ENCODE measurements at regions not wholly inside any gene's neighbourhood (a gene's known extent, or its start where the extent isn't known, plus 50 kb on each side); places are given as distances from the start of the nearest gene placed in this dataset.

- intact Hi-C loops (cut with DNase I; ENCODE audit: low total_unique reads): no loop called here
- no peak overlapping the region for H3K27ac ChIP-seq
- H3K4me1 ChIP-seq: no peaks in the 10 kb centered on the region
- H3K9me3 ChIP-seq: no peaks in the 10 kb centered on the region
- no peak for TF ChIP-seq POLR2A (IDR thresholded peaks at IDR 0.05)
- TF ChIP-seq CTCF (IDR thresholded peaks at IDR 0.05): no peak
- no peaks in the 10 kb centered on the region for H3K27me3 ChIP-seq
- DNase-seq: no peak
- H3K36me3 ChIP-seq: no peaks in the 10 kb centered on the region
- H3K4me3 ChIP-seq: no peak overlapping the region
Measured at GRCh38 chr2:64722291-64723044, 68.8 kb upstream of the SERTAD2 start.

GRCh38 chr2:64727013-64727767, 73.5 kb upstream of the SERTAD2 start:
- peak overlapping the region in 1 of 2 donors; percentile 30 for H3K27ac ChIP-seq
- intact Hi-C loops (cut with DNase I; ENCODE audit: low total_unique reads): no loop called here
- H3K9me3 ChIP-seq: no peaks in the 10 kb centered on the region

GRCh38 chr2:64727843-64728463, 74.2 kb upstream of the SERTAD2 start:
- no peaks in the 10 kb centered on the region for H3K27me3 ChIP-seq
- TF ChIP-seq POLR2A (IDR thresholded peaks at IDR 0.05) (no peak), CTCF (IDR thresholded peaks at IDR 0.05) (no peak)
- H3K36me3 ChIP-seq: no peaks in the 10 kb centered on the region
- no peak for DNase-seq
- intact Hi-C loops (cut with DNase I; ENCODE audit: low total_unique reads): no loop called here
- peak overlapping the region in 1 of 2 donors; percentile 30 for H3K27ac ChIP-seq
- no peaks in the 10 kb centered on the region for H3K9me3 ChIP-seq
- no peak overlapping the region for H3K4me3 ChIP-seq
- no peaks in the 10 kb centered on the region for H3K4me1 ChIP-seq

More at GRCh38 chr2:64727013-64727767, 73.5 kb upstream of the SERTAD2 start:
- Histone ChIP-seq H3K4me3 (no peak overlapping the region), H3K4me1 (no peaks in the 10 kb centered on the region), H3K27me3 (no peaks in the 10 kb centered on the region), H3K36me3 (no peaks in the 10 kb centered on the region)
- no peak for TF ChIP-seq CTCF (IDR thresholded peaks at IDR 0.05)
- no peak for TF ChIP-seq POLR2A (IDR thresholded peaks at IDR 0.05)
- no peak for DNase-seq

GRCh38 chr2:64730551-64731262, 77.0 kb upstream of the SERTAD2 start:
- Histone ChIP-seq H3K4me3 (peak overlapping the region; percentile 10 to 18), H3K9me3 (no peaks in the 10 kb centered on the region), H3K27me3 (no peaks in the 10 kb centered on the region), H3K36me3 (no peaks in the 10 kb centered on the region), H3K4me1 (no peaks in the 10 kb centered on the region), H3K27ac (peak overlapping the region; percentile 59 to 73)
- TF ChIP-seq CTCF (IDR thresholded peaks at IDR 0.05): no peak
- TF ChIP-seq POLR2A (IDR thresholded peaks at IDR 0.05): peak in 1 of 2 donors; percentile 47
- intact Hi-C loops (cut with DNase I; ENCODE audit: low total_unique reads): no loop called here
- DNase-seq: peak; percentile 61 to 71
